ENCODE measurements at regions not wholly inside any gene's neighbourhood (a gene's known extent, or its start where the extent isn't known, plus 50 kb on each side); places are given as distances from the start of the nearest gene placed in this dataset.

GRCh38 chr4:82043081-82043808, 330.5 kb downstream of the HNRNPD start:
- peaks cover 8% of the 10 kb centered on the region for H3K4me1 Mint-ChIP-seq (ENCODE audit: low read depth)
- H3K27ac Mint-ChIP-seq = peak overlapping the region; percentile 81
- no peaks in the 10 kb centered on the region for H3K36me3 Mint-ChIP-seq (ENCODE audit: insufficient read depth)
- peak overlapping the region; percentile 68 for H3K4me3 Mint-ChIP-seq (ENCODE audit: low read depth)
- no peaks in the 10 kb centered on the region for H3K9me3 Mint-ChIP-seq (ENCODE audit: low read depth)
- no peak for DNase-seq (ENCODE audit: low spot score, unreplicated experiment)
- H3K27me3 Mint-ChIP-seq = peaks cover 60% of the 10 kb centered on the region
- TF ChIP-seq CTCF (IDR thresholded peaks at IDR 0.05; ENCODE audit: unreplicated experiment) = no peak

- Mint-ChIP-seq H3K36me3 (ENCODE audit: insufficient read depth) (no peaks in the 10 kb centered on the region), H3K4me1 (ENCODE audit: low read depth) (peaks cover 8% of the 10 kb centered on the region), H3K4me3 (ENCODE audit: low read depth) (peak overlapping the region; percentile 11), H3K27me3 (peaks cover 54% of the 10 kb centered on the region), H3K27ac (no peak overlapping the region), H3K9me3 (ENCODE audit: low read depth) (no peaks in the 10 kb centered on the region)
- DNase-seq (ENCODE audit: low spot score, unreplicated experiment) = no peak
- TF ChIP-seq CTCF (IDR thresholded peaks at IDR 0.05; ENCODE audit: unreplicated experiment) = no peak
These were observed 331.7 kb downstream of the HNRNPD start for GRCh38 chr4:82042042-82042441.

GRCh38 chr4:82038936-82039335, 334.9 kb downstream of the HNRNPD start:
- no peaks in the 10 kb centered on the region for H3K36me3 Mint-ChIP-seq (ENCODE audit: insufficient read depth)
- TF ChIP-seq CTCF (IDR thresholded peaks at IDR 0.05; ENCODE audit: unreplicated experiment) = no peak
- H3K4me1 Mint-ChIP-seq (ENCODE audit: low read depth) = peaks cover 8% of the 10 kb centered on the region
- no peak overlapping the region for H3K27ac Mint-ChIP-seq
- peaks cover 33% of the 10 kb centered on the region for H3K27me3 Mint-ChIP-seq
- no peaks in the 10 kb centered on the region for H3K9me3 Mint-ChIP-seq (ENCODE audit: low read depth)
- no peak for DNase-seq (ENCODE audit: low spot score, unreplicated experiment)
- no peak overlapping the region for H3K4me3 Mint-ChIP-seq (ENCODE audit: low read depth)

GRCh38 chr4:82036181-82036580, 337.6 kb downstream of the HNRNPD start:
- H3K9me3 Mint-ChIP-seq (ENCODE audit: low read depth) = no peaks in the 10 kb centered on the region

GRCh38 chr4:82034878-82035277, 338.9 kb downstream of the HNRNPD start:
- no peak overlapping the region for H3K4me3 Mint-ChIP-seq (ENCODE audit: low read depth)

More at GRCh38 chr4:82036181-82036580, 337.6 kb downstream of the HNRNPD start:
- no peak for DNase-seq (ENCODE audit: low spot score, unreplicated experiment)
- Mint-ChIP-seq H3K27ac (no peak overlapping the region), H3K4me1 (ENCODE audit: low read depth) (no peaks in the 10 kb centered on the region), H3K36me3 (ENCODE audit: insufficient read depth) (no peaks in the 10 kb centered on the region), H3K4me3 (ENCODE audit: low read depth) (no peak overlapping the region), H3K27me3 (peaks cover 9% of the 10 kb centered on the region)
- no peak for TF ChIP-seq CTCF (IDR thresholded peaks at IDR 0.05; ENCODE audit: unreplicated experiment)

More at GRCh38 chr4:82034878-82035277, 338.9 kb downstream of the HNRNPD start:
- Mint-ChIP-seq H3K27ac (no peak overlapping the region), H3K27me3 (peaks cover 4% of the 10 kb centered on the region), H3K36me3 (ENCODE audit: insufficient read depth) (no peaks in the 10 kb centered on the region), H3K4me1 (ENCODE audit: low read depth) (no peaks in the 10 kb centered on the region), H3K9me3 (ENCODE audit: low read depth) (no peaks in the 10 kb centered on the region)
- TF ChIP-seq CTCF (IDR thresholded peaks at IDR 0.05; ENCODE audit: unreplicated experiment) = no peak
- DNase-seq (ENCODE audit: low spot score, unreplicated experiment) = no peak
